ENCODE measurements at regions not wholly inside any gene's neighbourhood (a gene's known extent, or its start where the extent isn't known, plus 50 kb on each side); places are given as distances from the start of the nearest gene placed in this dataset.

DNA sequence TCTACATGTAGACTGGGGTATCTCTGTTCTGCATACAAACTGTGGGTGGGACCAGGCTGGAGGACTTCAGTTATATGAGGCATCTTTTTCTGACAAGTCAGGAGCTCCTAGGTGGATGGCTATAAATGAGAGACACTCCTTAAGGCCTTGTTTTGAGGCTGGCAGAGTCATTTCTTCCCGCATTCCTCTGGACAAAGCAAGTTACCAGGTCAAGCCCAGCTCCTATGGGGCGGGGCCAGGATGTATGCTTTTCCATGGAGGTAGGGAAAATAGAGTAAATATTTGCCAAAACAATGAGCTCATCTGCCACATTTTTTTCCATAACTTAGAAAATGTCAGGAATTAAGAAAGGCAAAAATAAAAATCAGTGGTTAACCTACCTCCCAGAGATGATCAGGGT is 283.4 kb downstream of the GPR37 start:
- ATAC-seq (no peak), FAIRE-seq (no peak), DNase-seq (ENCODE audit: low spot score) (no peak)
- no peaks in the 10 kb centered on the region for H4K20me1 ChIP-seq (ENCODE audit: insufficient read depth, low read length)
- H3K4me2 ChIP-seq (ENCODE audit: low read depth, low read length) = no peak overlapping the region
- no peak for TF ChIP-seq REPIN1 (CRISPR knock-in tag; IDR thresholded peaks at IDR 0.05; ENCODE audit: borderline replicate concordance, low read depth)
- TF ChIP-seq ZSCAN22 (CRISPR knock-in tag; IDR thresholded peaks at IDR 0.05) = no peak
- no peak for TF ChIP-seq RAD21 (CRISPR knock-in tag; IDR thresholded peaks at IDR 0.05)
- TF ChIP-seq TGIF2 (CRISPR knock-in tag; IDR thresholded peaks at IDR 0.05) = no peak
- TF ChIP-seq SP140L (CRISPR knock-in tag; IDR thresholded peaks at IDR 0.05; ENCODE audit: borderline replicate concordance) = no peak
- TF ChIP-seq IRX3 (CRISPR knock-in tag; IDR thresholded peaks at IDR 0.05; ENCODE audit: borderline replicate concordance, low read depth) = no peak
- TF ChIP-seq, protein P1, sequence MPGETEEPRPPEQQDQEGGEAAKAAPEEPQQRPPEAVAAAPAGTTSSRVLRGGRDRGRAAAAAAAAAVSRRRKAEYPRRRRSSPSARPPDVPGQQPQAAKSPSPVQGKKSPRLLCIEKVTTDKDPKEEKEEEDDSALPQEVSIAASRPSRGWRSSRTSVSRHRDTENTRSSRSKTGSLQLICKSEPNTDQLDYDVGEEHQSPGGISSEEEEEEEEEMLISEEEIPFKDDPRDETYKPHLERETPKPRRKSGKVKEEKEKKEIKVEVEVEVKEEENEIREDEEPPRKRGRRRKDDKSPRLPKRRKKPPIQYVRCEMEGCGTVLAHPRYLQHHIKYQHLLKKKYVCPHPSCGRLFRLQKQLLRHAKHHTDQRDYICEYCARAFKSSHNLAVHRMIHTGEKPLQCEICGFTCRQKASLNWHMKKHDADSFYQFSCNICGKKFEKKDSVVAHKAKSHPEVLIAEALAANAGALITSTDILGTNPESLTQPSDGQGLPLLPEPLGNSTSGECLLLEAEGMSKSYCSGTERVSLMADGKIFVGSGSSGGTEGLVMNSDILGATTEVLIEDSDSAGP (CRISPR knock-in tag; IDR thresholded peaks at IDR 0.05; ENCODE audit: borderline replicate concordance) = no peak
- no peak for TF ChIP-seq POLR2G (IDR thresholded peaks at IDR 0.05; ENCODE audit: low read depth, low read length)
- TF ChIP-seq ZNF501 (CRISPR knock-in tag; IDR thresholded peaks at IDR 0.05) = no peak
- TF ChIP-seq, protein P2, sequence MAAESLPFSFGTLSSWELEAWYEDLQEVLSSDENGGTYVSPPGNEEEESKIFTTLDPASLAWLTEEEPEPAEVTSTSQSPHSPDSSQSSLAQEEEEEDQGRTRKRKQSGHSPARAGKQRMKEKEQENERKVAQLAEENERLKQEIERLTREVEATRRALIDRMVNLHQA (CRISPR knock-in tag; IDR thresholded peaks at IDR 0.05) = no peak
- no peak for TF ChIP-seq SIN3A (IDR thresholded peaks at IDR 0.05; ENCODE audit: borderline replicate concordance, low read depth, low read length)
- TF ChIP-seq SCMH1 (CRISPR knock-in tag; IDR thresholded peaks at IDR 0.05; ENCODE audit: borderline replicate concordance) = no peak
- TF ChIP-seq THAP11 (CRISPR knock-in tag; IDR thresholded peaks at IDR 0.05) = no peak
- TF ChIP-seq CREB1 (IDR thresholded peaks at IDR 0.05) = no peak
- no peak for TF ChIP-seq CREB1 (CRISPR knock-in tag; IDR thresholded peaks at IDR 0.05)
- H3K9me3 ChIP-seq (ENCODE audit: low read length) = no peaks in the 10 kb centered on the region
- H3K27me3 ChIP-seq (ENCODE audit: control insufficient read depth in 1 of 2, insufficient read depth in 2 of 2, low read length in 2 of 2) = no peaks in the 10 kb centered on the region
- BruUV-seq (replicated peaks) = no TSS peak
- H3K4me3 ChIP-seq (replicated peaks in 1 of 3; ENCODE audit: insufficient read depth in 1 of 3, low read depth in 2 of 3, low read length in 3 of 3) = no peak overlapping the region
- no peak overlapping the region for H3K9ac ChIP-seq (ENCODE audit: insufficient read depth, low read depth, low read length)
- H3K4me1 ChIP-seq (ENCODE audit: insufficient read depth, low read length) = no peaks in the 10 kb centered on the region
- intact Hi-C loops (cut with micrococcal nuclease; ENCODE audit: unreplicated experiment) = loop anchor here (10.0 kb wide), 1 partner anchor 303 kb away; no protein-coding TSS in a partner anchor
- H3K79me2 ChIP-seq (ENCODE audit: insufficient read depth, low read length) = no peaks in the 10 kb centered on the region
- H2AFZ ChIP-seq (ENCODE audit: low read length) = no peak overlapping the region
- CTCF ChIA-PET (ENCODE audit: low intra/inter-chr PET ratio, low total read pairs) = no interaction called here
- H3K27ac ChIP-seq (ENCODE audit: extremely low read length, insufficient read depth, low read length) = no peak overlapping the region
- 46% methylated on average over 2 of the region's 2 CpGs for WGBS (ENCODE audit: low lambda C conversion rate)
- in situ Hi-C loops (cut with HindIII; ENCODE audit: extremely low pct_ligation_motif_present, low pct_unique_long_range_greater_than_20kb) = no loop called here
- H3K36me3 ChIP-seq (replicated peaks in 1 of 2; ENCODE audit: control insufficient read depth in 1 of 2, insufficient read depth in 2 of 2, low read length in 2 of 2) = no peaks in the 10 kb centered on the region
- POLR2A ChIA-PET = no interaction called here
